ENCODE measurements at regions not wholly inside any gene's neighbourhood (a gene's known extent, or its start where the extent isn't known, plus 50 kb on each side); places are given as distances from the start of the nearest gene placed in this dataset.

DNA sequence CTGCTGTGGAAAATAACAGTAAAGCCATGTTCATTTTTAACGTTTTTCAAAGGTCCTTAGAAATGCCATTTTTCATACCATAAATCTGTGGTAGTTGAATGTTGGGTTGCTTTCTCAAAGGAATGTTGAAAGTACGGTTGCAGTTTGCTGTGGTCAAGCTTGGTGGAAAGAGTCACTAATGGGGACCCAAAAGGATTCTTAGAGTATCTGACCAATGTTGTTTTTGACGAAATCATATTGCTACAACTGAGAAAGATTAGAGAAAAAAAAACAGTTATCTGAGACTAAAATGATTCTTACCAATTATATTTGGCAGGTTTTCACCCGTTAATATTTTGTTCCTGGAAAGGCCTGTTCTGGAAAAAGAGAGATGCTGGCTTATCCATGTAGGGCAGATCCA, 439.5 kb upstream of the ETAA1 start:
- H3K4me3 ChIP-seq (replicated peaks; ENCODE audit: insufficient read depth, low read length) = no peak overlapping the region
- no peak for DNase-seq (ENCODE audit: low read depth in 1 of 2, low spot score in 1 of 2)
- TF ChIP-seq, protein P1, sequence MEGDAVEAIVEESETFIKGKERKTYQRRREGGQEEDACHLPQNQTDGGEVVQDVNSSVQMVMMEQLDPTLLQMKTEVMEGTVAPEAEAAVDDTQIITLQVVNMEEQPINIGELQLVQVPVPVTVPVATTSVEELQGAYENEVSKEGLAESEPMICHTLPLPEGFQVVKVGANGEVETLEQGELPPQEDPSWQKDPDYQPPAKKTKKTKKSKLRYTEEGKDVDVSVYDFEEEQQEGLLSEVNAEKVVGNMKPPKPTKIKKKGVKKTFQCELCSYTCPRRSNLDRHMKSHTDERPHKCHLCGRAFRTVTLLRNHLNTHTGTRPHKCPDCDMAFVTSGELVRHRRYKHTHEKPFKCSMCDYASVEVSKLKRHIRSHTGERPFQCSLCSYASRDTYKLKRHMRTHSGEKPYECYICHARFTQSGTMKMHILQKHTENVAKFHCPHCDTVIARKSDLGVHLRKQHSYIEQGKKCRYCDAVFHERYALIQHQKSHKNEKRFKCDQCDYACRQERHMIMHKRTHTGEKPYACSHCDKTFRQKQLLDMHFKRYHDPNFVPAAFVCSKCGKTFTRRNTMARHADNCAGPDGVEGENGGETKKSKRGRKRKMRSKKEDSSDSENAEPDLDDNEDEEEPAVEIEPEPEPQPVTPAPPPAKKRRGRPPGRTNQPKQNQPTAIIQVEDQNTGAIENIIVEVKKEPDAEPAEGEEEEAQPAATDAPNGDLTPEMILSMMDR (IDR thresholded peaks at IDR 0.05; ENCODE audit: insufficient read depth, low read length) = no peak
- TF ChIP-seq, protein P2, sequence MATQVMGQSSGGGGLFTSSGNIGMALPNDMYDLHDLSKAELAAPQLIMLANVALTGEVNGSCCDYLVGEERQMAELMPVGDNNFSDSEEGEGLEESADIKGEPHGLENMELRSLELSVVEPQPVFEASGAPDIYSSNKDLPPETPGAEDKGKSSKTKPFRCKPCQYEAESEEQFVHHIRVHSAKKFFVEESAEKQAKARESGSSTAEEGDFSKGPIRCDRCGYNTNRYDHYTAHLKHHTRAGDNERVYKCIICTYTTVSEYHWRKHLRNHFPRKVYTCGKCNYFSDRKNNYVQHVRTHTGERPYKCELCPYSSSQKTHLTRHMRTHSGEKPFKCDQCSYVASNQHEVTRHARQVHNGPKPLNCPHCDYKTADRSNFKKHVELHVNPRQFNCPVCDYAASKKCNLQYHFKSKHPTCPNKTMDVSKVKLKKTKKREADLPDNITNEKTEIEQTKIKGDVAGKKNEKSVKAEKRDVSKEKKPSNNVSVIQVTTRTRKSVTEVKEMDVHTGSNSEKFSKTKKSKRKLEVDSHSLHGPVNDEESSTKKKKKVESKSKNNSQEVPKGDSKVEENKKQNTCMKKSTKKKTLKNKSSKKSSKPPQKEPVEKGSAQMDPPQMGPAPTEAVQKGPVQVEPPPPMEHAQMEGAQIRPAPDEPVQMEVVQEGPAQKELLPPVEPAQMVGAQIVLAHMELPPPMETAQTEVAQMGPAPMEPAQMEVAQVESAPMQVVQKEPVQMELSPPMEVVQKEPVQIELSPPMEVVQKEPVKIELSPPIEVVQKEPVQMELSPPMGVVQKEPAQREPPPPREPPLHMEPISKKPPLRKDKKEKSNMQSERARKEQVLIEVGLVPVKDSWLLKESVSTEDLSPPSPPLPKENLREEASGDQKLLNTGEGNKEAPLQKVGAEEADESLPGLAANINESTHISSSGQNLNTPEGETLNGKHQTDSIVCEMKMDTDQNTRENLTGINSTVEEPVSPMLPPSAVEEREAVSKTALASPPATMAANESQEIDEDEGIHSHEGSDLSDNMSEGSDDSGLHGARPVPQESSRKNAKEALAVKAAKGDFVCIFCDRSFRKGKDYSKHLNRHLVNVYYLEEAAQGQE (IDR thresholded peaks at IDR 0.05; ENCODE audit: insufficient replicate concordance, low read depth) = no peak
- TF ChIP-seq POLR2AphosphoS5 (IDR thresholded peaks at IDR 0.05; ENCODE audit: low read depth) (no peak), GABPA (IDR thresholded peaks at IDR 0.05; ENCODE audit: low read depth) (no peak), SPI1 (IDR thresholded peaks at IDR 0.05; ENCODE audit: borderline replicate concordance, low read depth) (no peak)
- no peaks in the 10 kb centered on the region for H3K27me3 ChIP-seq (ENCODE audit: insufficient read depth, poor library complexity, severe bottlenecking)
- no peak overlapping the region for H3K27ac ChIP-seq (replicated peaks)

DNA sequence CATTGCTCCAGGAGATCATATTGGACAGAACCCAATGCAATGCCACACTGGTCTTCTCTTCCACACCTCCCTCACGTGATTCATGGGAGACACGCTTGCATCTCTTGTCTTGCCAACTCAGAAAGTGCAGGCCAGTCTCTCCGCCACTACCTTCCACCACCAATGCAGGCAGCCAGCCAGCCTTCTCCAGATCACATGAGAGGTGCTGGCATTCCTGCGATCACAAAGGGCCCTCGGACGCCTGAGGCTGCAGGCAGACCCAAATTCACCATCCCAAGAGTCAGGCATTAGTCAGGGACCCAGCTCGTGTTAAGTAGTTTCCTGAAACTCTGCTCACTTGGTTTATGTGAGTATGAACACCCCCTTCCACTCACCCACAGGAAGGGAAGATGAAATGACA, 437.0 kb upstream of the ETAA1 start:
- no peaks in the 10 kb centered on the region for H3K27me3 ChIP-seq (ENCODE audit: insufficient read depth, poor library complexity, severe bottlenecking)
- DNase-seq (ENCODE audit: low read depth in 1 of 2, low spot score in 1 of 2) = no peak
- H3K27ac ChIP-seq (replicated peaks) = no peak overlapping the region
- TF ChIP-seq SPI1 (IDR thresholded peaks at IDR 0.05; ENCODE audit: borderline replicate concordance, low read depth) (no peak), POLR2AphosphoS5 (IDR thresholded peaks at IDR 0.05; ENCODE audit: low read depth) (no peak), GABPA (IDR thresholded peaks at IDR 0.05; ENCODE audit: low read depth) (no peak)
- TF ChIP-seq, protein P1 (IDR thresholded peaks at IDR 0.05; ENCODE audit: insufficient read depth, low read length) = no peak
- TF ChIP-seq, protein P2 (IDR thresholded peaks at IDR 0.05; ENCODE audit: insufficient replicate concordance, low read depth) = no peak
- no peak overlapping the region for H3K4me3 ChIP-seq (replicated peaks; ENCODE audit: insufficient read depth, low read length)

DNA sequence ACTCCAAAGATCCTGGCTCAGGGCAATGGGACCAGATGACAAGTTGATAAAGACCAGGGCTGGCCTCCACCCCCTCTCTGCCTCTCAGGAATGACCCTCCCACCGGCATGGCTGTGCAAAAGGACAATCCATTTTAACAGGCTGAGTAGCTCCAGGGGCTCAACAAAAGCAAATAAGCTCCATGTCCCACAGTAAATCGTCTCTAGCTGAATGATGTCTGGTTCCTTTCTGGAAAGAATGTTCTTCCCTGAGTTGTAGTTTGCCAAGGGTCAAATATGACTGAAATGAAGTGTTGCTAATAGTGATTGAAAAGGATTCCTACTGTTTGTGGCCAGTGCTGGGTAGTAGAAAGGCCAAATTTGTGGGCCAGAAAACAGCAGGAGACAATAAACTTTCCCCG, 434.4 kb upstream of the ETAA1 start:
- DNase-seq (ENCODE audit: low read depth in 1 of 2, low spot score in 1 of 2) = no peak
- H3K27ac ChIP-seq (replicated peaks) = no peak overlapping the region
- no peak overlapping the region for H3K4me3 ChIP-seq (replicated peaks; ENCODE audit: insufficient read depth, low read length)
- H3K27me3 ChIP-seq (ENCODE audit: insufficient read depth, poor library complexity, severe bottlenecking) = no peaks in the 10 kb centered on the region
- TF ChIP-seq GABPA (IDR thresholded peaks at IDR 0.05; ENCODE audit: low read depth) = no peak
- TF ChIP-seq, protein P2 (IDR thresholded peaks at IDR 0.05; ENCODE audit: insufficient replicate concordance, low read depth) = no peak
- no peak for TF ChIP-seq POLR2AphosphoS5 (IDR thresholded peaks at IDR 0.05; ENCODE audit: low read depth)
- TF ChIP-seq, protein P1 (IDR thresholded peaks at IDR 0.05; ENCODE audit: insufficient read depth, low read length) = no peak
- TF ChIP-seq SPI1 (IDR thresholded peaks at IDR 0.05; ENCODE audit: borderline replicate concordance, low read depth) = no peak
